H1 (cell line): ENCODE measurements at regions not wholly inside any gene's neighbourhood (a gene's known extent, or its start where the extent isn't known, plus 50 kb on each side); places are given as distances from the start of the nearest gene placed in this dataset.
A peak's percentile ranks its signal among the peaks of the same experiment; 100 is the strongest.

ENCODE experiments used
- CTCF ChIA-PET: fragments of 300-600 bp; sonication (Branson Sonifier 250); formaldehyde crosslinking; loops from one replicate; lab custom pipeline; 2021; ENCODE audit not compliant: partially characterized antibody; lab: Charles Lee
- POLR2A ChIA-PET: fragments of 300-600 bp; sonication (Branson Sonifier 250); formaldehyde crosslinking; loops from one replicate; lab custom pipeline; 2021; ENCODE audit warnings: inconsistent platforms; ENCODE audit not compliant: partially characterized antibody; lab: Charles Lee
- DNase-seq, 2 experiments: peaks; one replicate each; pipeline versions ENCODE4 v3.0.0 to v3.0.0-alpha.2; 2010 to 2022; ENCODE audit warnings: low spot score in 2 of 2, low read depth in 1 of 2, mixed read lengths in 1 of 2
- FAIRE-seq: peaks from 2 replicates; lab custom pipeline; 2011; peaks lifted over from hg19 to GRCh38; lab: Jason Lieb, UNC
- H2AFZ ChIP-seq: 2 replicates; pipeline ENCODE4 v1.8.1; 2012; ENCODE audit warnings: low read length, inconsistent platforms
- H2AK5ac ChIP-seq: 2 replicates; pipeline ENCODE4 v1.6.1; 2013; ENCODE audit warnings: low read depth, low read length
- H2BK120ac ChIP-seq: replicated peaks from 2 replicates; pipeline ENCODE3; 2013; ENCODE audit warnings: low read depth, low read length, inconsistent platforms
- H2BK12ac ChIP-seq: 2 replicates; pipeline ENCODE4 v1.6.1; 2013; ENCODE audit warnings: low read depth, low read length
- H2BK15ac ChIP-seq: 2 replicates; pipeline ENCODE4 v1.6.1; 2013; ENCODE audit warnings: low read length
- H2BK20ac ChIP-seq: 2 replicates; pipeline ENCODE4 v1.6.1; 2013; ENCODE audit warnings: low read length
- H2BK5ac ChIP-seq: 2 replicates; pipeline ENCODE4 v1.6.1; 2013; ENCODE audit warnings: low read depth, low read length
- H3K14ac ChIP-seq: 2 replicates; pipeline ENCODE4 v1.6.1; 2013; ENCODE audit warnings: inconsistent platforms; ENCODE audit not compliant: insufficient read length
- H3K18ac ChIP-seq: 2 replicates; pipeline ENCODE4 v1.6.1; 2013; ENCODE audit warnings: low read length; ENCODE audit errors: extremely low read depth
- H3K23ac ChIP-seq: 2 replicates; pipeline ENCODE4 v1.6.1; 2013; ENCODE audit warnings: inconsistent platforms; ENCODE audit not compliant: insufficient read length
- H3K23me2 ChIP-seq: 2 replicates; pipeline ENCODE4 v1.6.1; 2013; ENCODE audit warnings: low read depth, low read length
- H3K27ac ChIP-seq: 2 replicates; pipeline ENCODE4 v1.6.1; 2011; ENCODE audit warnings: low read depth, low read length, inconsistent platforms
- H3K27me3 ChIP-seq, 4 experiments: replicated peaks in 1 of 4; 1 replicate in 1 of 4; 2 replicates in 3 of 4; pipeline versions ENCODE4 v1.6.1 to v1.8.1; 2011 to 2013; ENCODE audit warnings: low read length in 3 of 4, mild to moderate bottlenecking in 3 of 4, inconsistent platforms in 2 of 4, mixed read lengths in 2 of 4, moderate library complexity in 1 of 4; ENCODE audit not compliant: control insufficient read depth in 3 of 4, insufficient read depth in 3 of 4; ENCODE audit errors: extremely low read depth in 1 of 4
- H3K36me3 ChIP-seq, 4 experiments: 2 replicates each; pipeline versions ENCODE4 v1.6.1 to v1.8.1; 2011 to 2013; ENCODE audit warnings: mild to moderate bottlenecking in 4 of 4, low read length in 3 of 4, moderate library complexity in 2 of 4, control low read depth in 1 of 4, inconsistent platforms in 1 of 4; ENCODE audit not compliant: insufficient read depth in 4 of 4, control insufficient read depth in 2 of 4
- H3K4ac ChIP-seq: replicated peaks from 2 replicates; pipeline ENCODE3; 2013; ENCODE audit warnings: low read length, low read depth, mixed read lengths, inconsistent platforms; ENCODE audit not compliant: insufficient read length
- H3K4me1 ChIP-seq, 4 experiments: replicated peaks in 1 of 4; 1 replicate in 1 of 4; 2 replicates in 3 of 4; pipeline versions ENCODE4 v1.6.1 to v1.8.1; 2011 to 2013; ENCODE audit warnings: low read length in 3 of 4, inconsistent platforms in 2 of 4, mixed read lengths in 1 of 4; ENCODE audit not compliant: insufficient read depth in 4 of 4, control insufficient read depth in 3 of 4
- H3K4me2 ChIP-seq, 2 experiments: 2 replicates each; pipeline versions ENCODE4 v1.6.1 to v1.8.1; 2011 to 2013; ENCODE audit warnings: low read depth in 2 of 2, low read length in 2 of 2, control low read depth in 1 of 2, inconsistent platforms in 1 of 2, mild to moderate bottlenecking in 1 of 2; ENCODE audit not compliant: insufficient read depth in 1 of 2
- H3K4me3 ChIP-seq, 4 experiments: fragments of 200-600, 300-600 bp in 1 of 4; sonication (generic), shearing (Covaris generic), sonication (Bioruptor Twin) in 1 of 4; 2 replicates each; pipeline versions ENCODE4 v1.5.1 to v1.8.1; 2011 to 2016; ENCODE audit warnings: low read length in 4 of 4, low read depth in 3 of 4, control low read depth in 2 of 4, inconsistent platforms in 2 of 4, mild to moderate bottlenecking in 2 of 4, mixed read lengths in 1 of 4, moderate library complexity in 1 of 4; ENCODE audit not compliant: insufficient read depth in 2 of 4; ENCODE audit errors: extremely low read depth in 1 of 4
- H3K56ac ChIP-seq: replicated peaks from 2 replicates; pipeline ENCODE3; 2013; ENCODE audit warnings: low read depth, mild to moderate bottlenecking, mixed read lengths, low read length, inconsistent platforms; ENCODE audit not compliant: insufficient read length
- H3K79me1 ChIP-seq: 2 replicates; pipeline ENCODE4 v1.6.1; 2013; ENCODE audit warnings: low read depth, low read length, control low read depth
- H3K79me2 ChIP-seq, 2 experiments: 2 replicates each; pipeline versions ENCODE4 v1.6.1 to v1.8.1; 2012 to 2013; ENCODE audit warnings: low read length in 2 of 2, mild to moderate bottlenecking in 2 of 2, inconsistent platforms in 1 of 2; ENCODE audit not compliant: insufficient read depth in 2 of 2, control insufficient read depth in 1 of 2
- H3K9ac ChIP-seq, 4 experiments: replicated peaks in 1 of 4; 1 replicate in 1 of 4; 2 replicates in 3 of 4; pipeline versions ENCODE4 v1.6.1 to v1.8.1; 2011 to 2013; ENCODE audit warnings: low read depth in 3 of 4, low read length in 3 of 4, control low read depth in 2 of 4, mild to moderate bottlenecking in 2 of 4, moderate library complexity in 2 of 4, inconsistent platforms in 1 of 4; ENCODE audit errors: extremely low read depth in 1 of 4
- H3K9me3 ChIP-seq, 2 experiments: 2 replicates each; pipeline versions ENCODE4 v1.6.1 to v1.8.1; 2012 to 2013; ENCODE audit warnings: mild to moderate bottlenecking in 2 of 2, moderate library complexity in 2 of 2, control low read depth in 1 of 2, inconsistent platforms in 1 of 2, low read depth in 1 of 2, low read length in 1 of 2, mixed read lengths in 1 of 2; ENCODE audit not compliant: insufficient read depth in 2 of 2
- H4K20me1 ChIP-seq, 2 experiments: replicated peaks in 1 of 2; 2 replicates each; pipeline versions ENCODE3 to v1.8.1; 2011 to 2013; ENCODE audit warnings: inconsistent platforms in 2 of 2, low read length in 2 of 2, mild to moderate bottlenecking in 1 of 2; ENCODE audit not compliant: insufficient read depth in 2 of 2, control insufficient read depth in 1 of 2
- H4K5ac ChIP-seq: 2 replicates; pipeline ENCODE4 v1.6.1; 2013; ENCODE audit warnings: low read length, low read depth, mixed read lengths, inconsistent platforms; ENCODE audit not compliant: insufficient read length
- H4K8ac ChIP-seq: 2 replicates; pipeline ENCODE4 v1.8.0; 2013; ENCODE audit warnings: mild to moderate bottlenecking, moderate library complexity, low read length, inconsistent platforms; ENCODE audit not compliant: insufficient read depth; ENCODE audit errors: extremely low read depth
- H4K91ac ChIP-seq: replicated peaks from 2 replicates; pipeline ENCODE3; 2013; ENCODE audit warnings: low read length, mixed read lengths, inconsistent platforms; ENCODE audit not compliant: insufficient read length
- CEBPB ChIP-seq: IDR thresholded peaks from 2 replicates; pipeline ENCODE4 v1.6.1; 2012; ENCODE audit warnings: low read depth, low read length
- FOSL1 ChIP-seq: IDR thresholded peaks from 2 replicates; pipeline ENCODE4 v1.6.1; 2011; ENCODE audit warnings: mild to moderate bottlenecking, low read depth, low read length, moderate library complexity; ENCODE audit not compliant: insufficient read depth
- JUND ChIP-seq: IDR thresholded peaks from 2 replicates; pipeline ENCODE4 v1.6.1; 2011; ENCODE audit warnings: mild to moderate bottlenecking, improper control_type of control experiment, low read length
- SRF ChIP-seq: IDR thresholded peaks from 2 replicates; pipeline ENCODE4 v1.6.1; 2011; ENCODE audit warnings: mild to moderate bottlenecking, low read depth, low read length, moderate library complexity
- TAF1 ChIP-seq: IDR thresholded peaks from 2 replicates; pipeline ENCODE4 v1.6.1; 2011; ENCODE audit warnings: mild to moderate bottlenecking, low read depth, low read length
- TAF7 ChIP-seq: optimal IDR thresholded peaks from 2 replicates; pipeline ENCODE3; 2011; ENCODE audit warnings: low read depth, mild to moderate bottlenecking, inconsistent platforms, low read length, moderate library complexity, borderline replicate concordance
- TEAD4 ChIP-seq: IDR thresholded peaks from 2 replicates; pipeline ENCODE4 v1.6.1; 2012; ENCODE audit warnings: low read depth, low read length, inconsistent platforms, mixed read lengths
- WGBS, 2 experiments: shearing (Covaris generic) in 1 of 2; methylation state at CpG; one replicate each; pipeline versions ENCODE4 v1.1.6 to v1.1.7; 2013 to 2015; ENCODE audit warnings: low lambda C conversion rate in 2 of 2, mixed read lengths in 2 of 2, inconsistent platforms in 1 of 2, low coverage in 1 of 2, missing lambda C conversion rate in 1 of 2; ENCODE audit not compliant: insufficient replicate concordance in 2 of 2, insufficient coverage in 1 of 2, insufficient read length in 1 of 2; ENCODE audit errors: extremely low coverage in 1 of 2, missing lambda C conversion rate in 1 of 2; 5-methylcytosine and 5-hydroxymethylcytosine counted together

- no peak overlapping the region for H3K4me3 ChIP-seq
- DNase-seq (no peak), FAIRE-seq (no peak)
- no peaks in the 10 kb centered on the region for H3K79me2 ChIP-seq
- no peak overlapping the region for H3K56ac ChIP-seq
- H3K27me3 ChIP-seq, result no peaks in the 10 kb centered on the region
- no peak overlapping the region for H2BK120ac ChIP-seq
- H2BK15ac ChIP-seq, result no peak overlapping the region
- ChIA-PET POLR2A (no interaction called here), CTCF (no interaction called here)
- no peaks in the 10 kb centered on the region for H3K23me2 ChIP-seq
- no peaks in the 10 kb centered on the region for H4K20me1 ChIP-seq
- H3K4ac ChIP-seq, result no peak overlapping the region
- no peaks in the 10 kb centered on the region for H3K36me3 ChIP-seq
- no peak overlapping the region for H4K5ac ChIP-seq
- no peak overlapping the region for H3K14ac ChIP-seq
- no peak overlapping the region for H4K91ac ChIP-seq
- no peak overlapping the region for H2BK20ac ChIP-seq
- H2AFZ ChIP-seq, result 0 out of 2 replicates have a peak overlapping the region, but pooled peaks have one; percentile 57
- no peak overlapping the region for H2AK5ac ChIP-seq
- H3K4me1 ChIP-seq, result no peaks in the 10 kb centered on the region
- H3K27ac ChIP-seq, result no peak overlapping the region
- no peaks in the 10 kb centered on the region for H3K9me3 ChIP-seq
- H2BK12ac ChIP-seq, result no peak overlapping the region
- no peak for TF ChIP-seq TEAD4
- no peak for TF ChIP-seq SRF
- no peak for TF ChIP-seq TAF7
- no peak for TF ChIP-seq CEBPB
- no peak for TF ChIP-seq JUND
- TF ChIP-seq FOSL1, result no peak
- no peak for TF ChIP-seq TAF1
- no peak overlapping the region for H4K8ac ChIP-seq
- H3K9ac ChIP-seq, result no peak overlapping the region
- WGBS, 2 experiments, result 92% methylated on average over 3 of the region's 3 CpGs; no CpG with 5 or more reads in 1 of the 2 experiments
- H2BK5ac ChIP-seq, result no peak overlapping the region
- no peak overlapping the region for H3K4me2 ChIP-seq
- no peak overlapping the region for H3K18ac ChIP-seq
- no peak overlapping the region for H3K23ac ChIP-seq
- no peaks in the 10 kb centered on the region for H3K79me1 ChIP-seq
Measured at GRCh38 chr13:84630476-84630875, 748.2 kb upstream of the SLITRK1 start.
